GM12878 (cell line): ENCODE measurements at regions not wholly inside any gene's neighbourhood (a gene's known extent, or its start where the extent isn't known, plus 50 kb on each side); places are given as distances from the start of the nearest gene placed in this dataset.

ENCODE experiments used
- ATAC-seq: fragments of 200-7000 bp; cut with Tn5 transposase; 3 replicates; pipeline ENCODE4 v1.9.1; 2020; ENCODE audit warnings: mild to moderate bottlenecking, moderate library complexity
- BruUV-seq: library from RNA; stranded (reverse); fragments of 400-500 nt; replicated peaks from 2 replicates; lab custom pipeline; 2021; lab: Mats Ljungman, UMichigan
- CTCF ChIA-PET: fragments of 300-600 bp; sonication (Branson Sonifier 250); formaldehyde crosslinking; extraction: SDS; loops from one replicate; lab custom pipeline; 2021; ENCODE audit warnings: inconsistent platforms; lab: Yijun Ruan, JAX
- POLR2A ChIA-PET: fragments of 350-600 bp; formaldehyde crosslinking; extraction: SDS; loops from one replicate; lab custom pipeline; 2021; ENCODE audit warnings: inconsistent platforms; lab: Charles Lee
- RAD21 ChIA-PET: fragments of 300-600 bp; sonication (Branson Sonifier 250); formaldehyde crosslinking; loops from one replicate; lab custom pipeline; 2023; ENCODE audit warnings: antibody characterized with exemption; ENCODE audit not compliant: unreplicated experiment; lab: Charles Lee
- SMC1A ChIA-PET: fragments of 300-600 bp; sonication (Branson Sonifier 250); formaldehyde crosslinking; loops from one replicate; lab custom pipeline; 2023; ENCODE audit not compliant: unreplicated experiment, uncharacterized antibody; lab: Charles Lee
- DNase-seq: peaks from one replicate; pipeline ENCODE4 v3.0.0-alpha.2; 2011; ENCODE audit warnings: low read depth, low spot score
- FAIRE-seq: peaks from 3 replicates; lab custom pipeline; 2011; peaks lifted over from hg19 to GRCh38; lab: Jason Lieb, UNC
- H2AFZ ChIP-seq: 2 replicates; pipeline ENCODE4 v1.6.0; 2011; ENCODE audit warnings: low read depth, low read length, control low read depth; ENCODE audit not compliant: control insufficient read depth
- H3K27ac ChIP-seq: 2 replicates; pipeline ENCODE4 v1.5.1; 2011; ENCODE audit warnings: control low read depth; ENCODE audit not compliant: control insufficient read depth, insufficient read depth
- H3K27me3 ChIP-seq, 2 experiments: replicated peaks in 1 of 2; 2 replicates each; pipeline versions ENCODE4 v1.6.0 to v1.6.1; 2011; ENCODE audit warnings: low read length in 1 of 2; ENCODE audit not compliant: control insufficient read depth in 2 of 2, insufficient read depth in 2 of 2
- H3K36me3 ChIP-seq, 2 experiments: 2 replicates each; pipeline ENCODE4 v1.5.1; 2011; ENCODE audit warnings: low read length in 1 of 2; ENCODE audit not compliant: control insufficient read depth in 2 of 2, insufficient read depth in 2 of 2
- H3K4me1 ChIP-seq: 2 replicates; pipeline ENCODE4 v1.6.1; 2011; ENCODE audit warnings: mild to moderate bottlenecking, low read length, moderate library complexity, mixed read lengths; ENCODE audit not compliant: control insufficient read depth, insufficient read depth
- H3K4me2 ChIP-seq: 2 replicates; pipeline ENCODE4 v1.6.0; 2011; ENCODE audit warnings: control low read depth; ENCODE audit not compliant: control insufficient read depth, insufficient read depth
- H3K4me3 ChIP-seq: fragments of 200-600 bp; sonication (generic); 2 replicates; pipeline ENCODE4 v1.5.1; 2016
- H3K79me2 ChIP-seq: 2 replicates; pipeline ENCODE4 v1.6.0; 2011; ENCODE audit warnings: low read length; ENCODE audit not compliant: control insufficient read depth, insufficient read depth
- H3K9ac ChIP-seq: 2 replicates; pipeline ENCODE4 v1.8.0; 2011; ENCODE audit warnings: low read length, control low read depth, mixed read lengths; ENCODE audit not compliant: control insufficient read depth, insufficient read depth
- H3K9me3 ChIP-seq: replicated peaks from 3 replicates; pipeline ENCODE4 v1.5.1; 2011; ENCODE audit warnings: mild to moderate bottlenecking, low read length; ENCODE audit not compliant: control insufficient read depth, insufficient read depth
- H4K20me1 ChIP-seq: 2 replicates; pipeline ENCODE4 v1.6.0; 2011; ENCODE audit not compliant: control insufficient read depth, insufficient read depth
- BMI1 ChIP-seq: fragments of 450-650 bp; IDR thresholded peaks from 2 replicates; pipeline ENCODE4 v1.6.1; 2016; ENCODE audit warnings: mild to moderate bottlenecking, moderate library complexity, borderline replicate concordance
- NFYA ChIP-seq: IDR thresholded peaks from 2 replicates; pipeline ENCODE4 v1.6.1; 2011; ENCODE audit warnings: low read depth, mild to moderate bottlenecking, low read length, improper control_type of control experiment, borderline replicate concordance
- SUZ12 ChIP-seq: fragments of 200-600 bp; sonication (generic); IDR thresholded peaks from one replicate; pipeline ENCODE4 v1.6.1; 2018; ENCODE audit warnings: antibody characterized with exemption, mild to moderate bottlenecking; ENCODE audit not compliant: unreplicated experiment
- WGBS: methylation state at CpG from one replicate; pipeline ENCODE4 v1.1.6; 2016; ENCODE audit warnings: low lambda C conversion rate; ENCODE audit not compliant: insufficient replicate concordance, insufficient coverage; ENCODE audit errors: missing lambda C conversion rate; 5-methylcytosine and 5-hydroxymethylcytosine counted together
- in situ Hi-C: fragments of 300-500 bp; cut with MboI; formaldehyde crosslinking; loops from 9 replicates; pipeline ENCODE4 v1.14.3; 2018; ENCODE audit warnings: mixed read lengths
- intact Hi-C: fragments of 100-400 bp; cut with micrococcal nuclease; formaldehyde crosslinking; loops from one replicate; pipeline ENCODE4 v1.14.2; 2022; ENCODE audit not compliant: unreplicated experiment
- TF ChIP-seq, protein P1 (sequence below): IDR thresholded peaks from 2 replicates; pipeline ENCODE4 v1.6.1; 2012; ENCODE audit warnings: low read depth, low read length, improper control_type of control experiment
- TF ChIP-seq, protein P2 (sequence below), 3 experiments: IDR thresholded peaks in 2 of 3; conservative IDR thresholded peaks in 1 of 3; 2 replicates each; pipeline ENCODE4 v1.5.1; 2011; ENCODE audit warnings: low read depth in 3 of 3, low read length in 3 of 3, mild to moderate bottlenecking in 3 of 3, control low read depth in 2 of 3, moderate library complexity in 2 of 3, inconsistent platforms in 1 of 3, mixed read lengths in 1 of 3; ENCODE audit not compliant: control insufficient read depth in 2 of 3, insufficient read depth in 1 of 3; ENCODE audit errors: extremely low read depth in 1 of 3
- TF ChIP-seq, protein P3 (sequence below): IDR thresholded peaks from 2 replicates; pipeline ENCODE4 v1.6.1; 2011; ENCODE audit warnings: mild to moderate bottlenecking, low read depth, low read length, moderate library complexity; ENCODE audit not compliant: insufficient replicate concordance

DNA sequence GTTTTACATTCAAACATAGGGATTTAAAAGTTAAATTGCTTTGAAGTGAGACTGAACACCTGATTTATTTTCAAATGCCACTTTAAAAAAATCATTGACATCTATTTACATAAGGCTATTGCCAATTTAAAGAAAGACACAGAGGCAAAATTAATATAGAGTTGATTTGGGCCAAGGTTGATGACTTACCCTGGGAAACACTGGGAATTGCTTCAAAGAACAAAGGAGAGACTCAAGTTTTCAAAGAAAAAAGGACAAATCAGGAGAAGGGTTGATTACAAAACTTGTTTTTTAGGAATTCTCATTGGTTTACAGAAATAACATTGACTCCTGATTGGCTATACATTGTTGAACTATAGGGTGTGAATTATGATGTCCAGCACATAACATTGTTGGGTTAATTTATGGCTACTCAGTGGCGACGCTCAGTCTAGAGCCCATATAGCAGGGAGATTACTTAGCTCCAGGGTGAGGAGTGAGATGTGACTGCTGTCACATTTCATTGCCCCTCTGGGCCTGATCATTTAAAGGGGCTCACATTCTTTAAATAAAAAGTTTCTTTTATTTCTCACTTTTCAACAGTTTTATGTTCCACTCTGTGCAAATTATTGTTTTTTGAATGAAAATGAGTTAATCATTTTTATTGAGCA is 184.6 kb downstream of the SPATA18 start:
- 87% methylated on average over 2 of the region's 2 CpGs for WGBS
- RAD21 ChIA-PET, result interaction anchor here (1.0 kb wide), 1 partner anchor 310 kb away, joined by 3 read pairs; no protein-coding TSS in a partner anchor
- Histone ChIP-seq H2AFZ (no peak overlapping the region), H3K27me3 (no peaks in the 10 kb centered on the region), H3K36me3 (no peaks in the 10 kb centered on the region), H3K4me3 (no peak overlapping the region), H3K9me3 (no peaks in the 10 kb centered on the region), H3K79me2 (no peaks in the 10 kb centered on the region), H3K4me2 (no peak overlapping the region), H3K27ac (no peak overlapping the region), H3K9ac (no peak overlapping the region), H3K4me1 (no peaks in the 10 kb centered on the region), H4K20me1 (no peaks in the 10 kb centered on the region)
- in situ Hi-C loops (no loop called here), intact Hi-C loops (no loop called here)
- CTCF ChIA-PET, result interaction anchor here (1.0 to 1.1 kb wide), 3 partner anchors 127 to 749 kb away, joined by 3 to 4 read pairs (median 3); no protein-coding TSS in a partner anchor
- DNase-seq, result no peak
- no peak for FAIRE-seq
- no peak for ATAC-seq
- POLR2A ChIA-PET, result no interaction called here
- SMC1A ChIA-PET, result no interaction called here
- TF ChIP-seq, protein P1, sequence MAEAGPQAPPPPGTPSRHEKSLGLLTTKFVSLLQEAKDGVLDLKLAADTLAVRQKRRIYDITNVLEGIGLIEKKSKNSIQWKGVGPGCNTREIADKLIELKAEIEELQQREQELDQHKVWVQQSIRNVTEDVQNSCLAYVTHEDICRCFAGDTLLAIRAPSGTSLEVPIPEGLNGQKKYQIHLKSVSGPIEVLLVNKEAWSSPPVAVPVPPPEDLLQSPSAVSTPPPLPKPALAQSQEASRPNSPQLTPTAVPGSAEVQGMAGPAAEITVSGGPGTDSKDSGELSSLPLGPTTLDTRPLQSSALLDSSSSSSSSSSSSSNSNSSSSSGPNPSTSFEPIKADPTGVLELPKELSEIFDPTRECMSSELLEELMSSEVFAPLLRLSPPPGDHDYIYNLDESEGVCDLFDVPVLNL, result no peak
- TF ChIP-seq, protein P2, sequence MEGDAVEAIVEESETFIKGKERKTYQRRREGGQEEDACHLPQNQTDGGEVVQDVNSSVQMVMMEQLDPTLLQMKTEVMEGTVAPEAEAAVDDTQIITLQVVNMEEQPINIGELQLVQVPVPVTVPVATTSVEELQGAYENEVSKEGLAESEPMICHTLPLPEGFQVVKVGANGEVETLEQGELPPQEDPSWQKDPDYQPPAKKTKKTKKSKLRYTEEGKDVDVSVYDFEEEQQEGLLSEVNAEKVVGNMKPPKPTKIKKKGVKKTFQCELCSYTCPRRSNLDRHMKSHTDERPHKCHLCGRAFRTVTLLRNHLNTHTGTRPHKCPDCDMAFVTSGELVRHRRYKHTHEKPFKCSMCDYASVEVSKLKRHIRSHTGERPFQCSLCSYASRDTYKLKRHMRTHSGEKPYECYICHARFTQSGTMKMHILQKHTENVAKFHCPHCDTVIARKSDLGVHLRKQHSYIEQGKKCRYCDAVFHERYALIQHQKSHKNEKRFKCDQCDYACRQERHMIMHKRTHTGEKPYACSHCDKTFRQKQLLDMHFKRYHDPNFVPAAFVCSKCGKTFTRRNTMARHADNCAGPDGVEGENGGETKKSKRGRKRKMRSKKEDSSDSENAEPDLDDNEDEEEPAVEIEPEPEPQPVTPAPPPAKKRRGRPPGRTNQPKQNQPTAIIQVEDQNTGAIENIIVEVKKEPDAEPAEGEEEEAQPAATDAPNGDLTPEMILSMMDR (IDR thresholded peaks at IDR 0.05 in 2 of 3, conservative IDR thresholded peaks at IDR 0.05 in 1 of 3; ENCODE audit: control insufficient read depth in 2 of 3, extremely low read depth in 1 of 3, insufficient read depth in 1 of 3, low read depth in 3 of 3, low read length in 3 of 3), result no peak
- TF ChIP-seq NFYA, result no peak
- TF ChIP-seq, protein P3, sequence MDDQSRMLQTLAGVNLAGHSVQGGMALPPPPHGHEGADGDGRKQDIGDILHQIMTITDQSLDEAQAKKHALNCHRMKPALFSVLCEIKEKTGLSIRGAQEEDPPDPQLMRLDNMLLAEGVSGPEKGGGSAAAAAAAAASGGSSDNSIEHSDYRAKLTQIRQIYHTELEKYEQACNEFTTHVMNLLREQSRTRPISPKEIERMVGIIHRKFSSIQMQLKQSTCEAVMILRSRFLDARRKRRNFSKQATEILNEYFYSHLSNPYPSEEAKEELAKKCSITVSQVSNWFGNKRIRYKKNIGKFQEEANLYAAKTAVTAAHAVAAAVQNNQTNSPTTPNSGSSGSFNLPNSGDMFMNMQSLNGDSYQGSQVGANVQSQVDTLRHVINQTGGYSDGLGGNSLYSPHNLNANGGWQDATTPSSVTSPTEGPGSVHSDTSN, result no peak
- TF ChIP-seq BMI1, result no peak
- TF ChIP-seq SUZ12, result no peak
- BruUV-seq, result no TSS peak
